Fibroblast of peridontal ligament (primary cell): ENCODE measurements at regions not wholly inside any gene's neighbourhood (a gene's known extent, or its start where the extent isn't known, plus 50 kb on each side); places are given as distances from the start of the nearest gene placed in this dataset.

Experiments used
- DNase-seq: peaks from one replicate; pipeline ENCODE4 v3.0.0-alpha.2; 2010; ENCODE audit errors: extremely low read depth

DNA sequence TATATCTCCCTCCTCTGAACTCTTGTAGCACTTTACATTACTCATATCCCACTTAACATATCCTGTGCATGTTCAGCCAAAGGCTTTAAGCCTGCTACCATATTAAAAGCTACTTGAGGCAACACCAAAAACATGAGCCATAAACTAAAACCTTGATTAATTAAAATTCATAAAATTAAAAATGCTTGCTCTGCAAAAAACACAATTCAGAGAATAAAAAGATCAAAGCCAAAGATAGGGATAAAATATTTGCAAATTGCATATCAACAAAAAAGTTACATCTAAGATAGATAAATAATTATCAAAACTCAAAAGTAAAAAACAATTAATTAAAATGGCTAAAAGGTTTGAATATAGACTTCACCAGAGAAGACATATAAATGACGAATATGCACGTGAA, 495.4 kb upstream of the PIK3C3 start:
- DNase-seq: no peak

GRCh38 chr18:41458376-41458775, 496.7 kb upstream of the PIK3C3 start:
- no peak for DNase-seq

DNA sequence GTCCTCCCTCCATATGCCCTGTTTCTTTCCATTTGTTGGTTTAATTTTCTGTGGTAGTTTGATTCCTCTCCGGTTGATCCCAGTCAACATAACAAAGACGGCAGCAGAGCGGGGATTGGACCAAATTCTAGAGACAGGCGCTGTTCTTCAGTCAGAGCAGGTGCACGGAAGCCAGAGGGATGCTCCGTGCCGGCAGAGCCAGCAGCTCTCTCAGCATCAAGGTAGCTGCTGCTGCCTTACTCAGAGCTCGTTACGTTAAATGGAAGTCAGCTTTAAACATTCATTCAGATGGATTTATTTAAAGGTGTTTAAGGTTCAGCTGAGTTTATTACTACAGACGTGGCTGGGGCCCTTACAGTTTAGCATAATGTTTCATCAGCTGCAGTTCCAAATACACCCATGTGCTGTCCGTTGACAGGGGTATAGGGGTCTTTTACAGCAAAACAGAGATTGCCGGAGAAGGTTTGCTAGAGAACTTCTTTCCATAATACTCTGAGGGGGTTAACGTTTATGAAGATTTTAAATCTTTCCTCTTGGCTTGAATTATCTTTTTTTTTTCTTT, 497.2 kb upstream of the PIK3C3 start:
- DNase-seq: no peak

DNA sequence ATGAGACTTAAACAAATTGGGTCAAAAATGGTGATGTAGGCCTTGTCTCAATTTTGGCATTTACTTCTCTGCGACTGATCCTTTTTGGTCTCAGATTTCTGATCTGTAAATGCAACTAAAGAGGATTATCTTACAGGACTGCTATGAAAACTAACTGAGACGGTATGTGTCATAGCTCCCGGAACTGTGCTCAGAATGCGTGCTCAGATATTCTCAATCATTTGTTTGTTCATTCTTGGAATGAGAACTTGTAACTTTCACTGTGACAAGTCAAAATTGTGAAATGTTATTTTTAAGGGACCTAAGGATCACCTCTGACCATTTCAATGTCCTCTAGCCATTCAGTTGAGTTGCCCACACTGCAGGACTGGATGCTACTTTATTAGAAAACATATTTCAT, 498.2 kb upstream of the PIK3C3 start:
- DNase-seq: peak; percentile 0

DNA sequence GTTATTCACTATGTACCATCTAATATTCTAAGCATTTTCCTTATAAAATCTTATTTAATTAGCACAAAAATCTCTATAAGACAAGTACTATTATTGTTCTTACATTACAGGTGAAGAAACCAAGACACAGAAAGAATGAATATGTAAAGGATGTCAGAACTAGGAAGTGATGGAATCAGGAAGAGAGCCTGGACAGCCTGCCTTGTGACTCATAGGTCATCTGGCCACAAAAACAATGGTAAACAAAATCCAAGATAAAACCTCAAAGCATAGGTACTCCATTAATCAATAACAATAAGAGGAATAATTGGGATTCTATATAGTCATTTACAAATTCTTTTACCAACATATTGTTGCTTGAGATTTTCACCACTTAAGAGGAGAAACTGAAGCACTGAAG, 505.4 kb upstream of the PIK3C3 start:
- no peak for DNase-seq

GRCh38 chr18:41444943-41445342, 510.1 kb upstream of the PIK3C3 start:
- DNase-seq: no peak

DNA sequence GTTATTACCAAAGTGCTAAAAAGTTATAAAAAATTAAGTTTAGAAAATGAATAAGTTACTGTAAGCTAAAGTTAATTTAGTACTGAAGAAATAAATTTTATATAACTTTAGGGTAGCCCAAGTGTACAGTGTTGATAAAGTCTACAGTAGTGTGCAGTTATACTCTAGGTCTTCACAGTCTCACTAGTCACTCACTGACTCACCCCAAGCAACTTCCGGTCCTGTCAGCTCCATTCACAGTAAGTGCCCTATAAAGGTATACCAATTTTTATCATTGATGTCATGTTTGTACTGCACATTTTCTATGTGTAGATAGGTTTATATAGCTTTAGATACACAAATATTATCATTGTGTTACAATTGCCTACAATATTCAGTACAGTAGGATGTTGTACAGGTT, 518.3 kb upstream of the PIK3C3 start:
- no peak for DNase-seq

DNA sequence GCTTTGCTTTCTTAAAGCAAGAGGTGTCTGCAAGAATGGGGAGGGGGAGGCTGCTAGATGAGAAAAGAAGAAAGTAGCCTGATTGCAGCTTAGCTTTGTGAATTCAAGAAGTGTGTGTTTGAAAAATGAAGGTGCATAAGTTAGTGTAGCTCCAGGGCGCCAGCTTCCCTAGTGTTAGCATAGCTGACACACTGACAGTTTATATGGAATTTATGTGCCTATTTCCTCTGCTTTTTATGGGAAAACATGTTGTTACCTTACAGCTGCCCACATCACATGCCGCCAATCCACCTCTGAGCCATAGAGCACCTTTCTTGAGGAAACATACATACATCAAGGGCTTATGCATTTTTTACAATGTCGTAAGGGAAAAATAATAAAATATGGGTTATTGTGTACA, 536.4 kb upstream of the PIK3C3 start:
- no peak for DNase-seq

- DNase-seq: no peak
Measured at GRCh38 chr18:41416044-41416443, 539.0 kb upstream of the PIK3C3 start.

- DNase-seq: no peak
Measured at GRCh38 chr18:41410006-41410405, 545.0 kb upstream of the PIK3C3 start.

- DNase-seq: no peak
Measured at GRCh38 chr18:41406834-41407233, 548.2 kb upstream of the PIK3C3 start.

DNA sequence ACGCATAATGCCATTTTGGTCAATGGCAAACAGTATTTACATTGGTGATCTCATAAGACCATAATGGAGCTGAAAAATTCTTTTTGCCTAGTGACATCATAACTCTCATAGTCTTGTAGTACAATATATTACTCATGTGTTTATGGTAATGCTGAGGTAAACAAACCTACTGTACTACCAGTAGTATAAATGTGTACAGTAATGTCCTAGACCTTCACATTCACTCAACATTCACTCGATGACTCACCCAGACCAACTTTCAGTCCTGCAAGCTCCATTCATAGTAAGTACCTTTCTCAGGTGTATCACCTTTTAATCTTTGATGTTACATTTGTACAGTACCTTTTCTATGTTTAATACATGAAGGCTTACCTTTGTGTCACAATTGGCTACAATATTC, 558.2 kb upstream of the PIK3C3 start:
- no peak for DNase-seq

- DNase-seq: no peak
Measured at GRCh38 chr18:41396211-41396610, 558.8 kb upstream of the PIK3C3 start.

- no peak for DNase-seq
Measured at GRCh38 chr18:41395695-41396094, 559.3 kb upstream of the PIK3C3 start.

DNA sequence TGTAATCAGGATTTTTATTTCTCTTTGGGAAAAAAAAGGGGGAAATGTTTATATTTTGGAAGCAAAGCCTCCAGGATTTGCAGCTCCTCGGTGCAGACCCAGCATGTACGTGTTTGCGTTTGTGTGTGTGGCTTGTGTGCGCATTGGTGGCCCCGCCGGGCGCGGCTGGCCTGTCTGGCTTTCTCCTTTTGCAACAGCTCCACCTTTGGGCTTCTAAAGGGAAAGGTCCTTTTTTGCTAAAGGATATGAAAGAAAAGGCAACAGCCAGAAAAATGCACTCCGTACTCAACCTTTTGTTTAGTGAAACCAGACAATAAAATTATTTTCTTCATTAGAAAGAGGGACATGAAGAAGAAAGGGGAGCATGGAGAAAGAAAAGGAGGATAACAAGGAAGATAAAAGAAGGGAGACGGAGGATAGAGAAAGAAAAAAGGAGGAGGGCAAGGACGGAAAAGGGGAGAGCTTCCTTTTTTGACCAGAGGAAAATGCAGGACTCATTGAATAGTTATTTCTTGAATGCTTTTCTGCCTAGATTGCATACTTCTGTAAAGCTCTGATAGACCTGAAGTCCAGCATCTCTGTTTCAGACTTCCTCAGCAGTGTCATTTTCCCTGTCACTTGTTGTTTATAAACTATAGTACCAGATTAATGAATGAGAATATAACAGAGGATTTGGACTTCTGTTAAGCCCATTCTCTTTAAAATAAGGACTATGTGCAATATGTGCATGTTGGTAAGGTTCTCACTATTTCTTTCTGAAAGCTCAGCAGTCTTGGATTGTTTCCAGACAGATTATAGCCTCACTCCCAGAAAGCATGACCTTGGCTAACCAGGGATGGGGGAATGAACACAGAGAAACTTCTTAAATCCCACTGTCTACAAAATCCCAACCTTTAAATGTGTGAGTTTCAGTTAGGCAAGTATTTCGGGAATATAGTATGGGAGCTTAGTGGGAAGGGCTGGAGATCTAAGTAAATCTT, 563.1 kb upstream of the PIK3C3 start:
- DNase-seq: peak; percentile 61

GRCh38 chr18:41390309-41390708, 564.7 kb upstream of the PIK3C3 start:
- DNase-seq: no peak

DNA sequence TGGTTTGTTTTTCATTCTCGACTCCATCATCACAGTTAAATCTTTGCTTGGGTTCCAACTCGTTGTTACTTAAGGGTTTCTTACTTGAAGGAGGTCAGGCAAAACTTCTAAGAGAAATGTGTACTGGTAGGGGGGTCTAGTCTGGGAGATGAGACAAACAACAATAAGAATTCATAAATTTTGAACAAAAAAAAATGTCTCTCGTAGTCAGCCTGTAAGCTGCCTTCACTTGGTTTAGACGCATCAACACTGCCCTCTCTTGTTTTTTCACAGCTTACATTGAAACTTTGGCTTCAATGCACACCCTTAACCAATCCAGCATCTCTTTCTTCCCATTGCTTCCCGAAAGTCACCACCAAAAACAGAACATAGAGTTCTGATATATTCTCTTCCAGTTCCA, 576.4 kb upstream of the PIK3C3 start:
- DNase-seq: peak; percentile 83

DNA sequence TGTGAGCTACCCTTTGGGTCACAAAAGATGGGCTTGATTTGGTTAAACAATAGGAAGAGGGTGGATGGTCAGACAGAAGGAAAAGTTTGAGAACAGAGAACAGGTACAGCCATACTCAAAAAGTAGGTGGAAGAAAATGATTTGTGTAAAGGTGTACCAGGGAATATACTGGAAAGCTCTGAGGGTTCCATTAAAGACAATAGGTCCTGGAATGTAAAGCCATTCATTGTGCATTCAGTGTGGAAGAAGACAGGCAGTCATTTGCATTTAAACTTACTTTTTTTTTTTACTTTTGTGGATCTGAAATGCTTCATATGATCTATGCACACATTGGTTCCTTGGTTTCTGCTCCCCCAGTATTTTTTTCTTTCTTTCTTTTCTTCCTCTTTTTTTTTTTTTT, 581.4 kb upstream of the PIK3C3 start:
- no peak for DNase-seq

- DNase-seq: no peak
Measured at GRCh38 chr18:41372046-41372665, 582.9 kb upstream of the PIK3C3 start.

- DNase-seq: peak; percentile 44
Measured at GRCh38 chr18:41371156-41372045, 583.6 kb upstream of the PIK3C3 start.

- no peak for DNase-seq
Measured at GRCh38 chr18:41370740-41371139, 584.3 kb upstream of the PIK3C3 start.

DNA sequence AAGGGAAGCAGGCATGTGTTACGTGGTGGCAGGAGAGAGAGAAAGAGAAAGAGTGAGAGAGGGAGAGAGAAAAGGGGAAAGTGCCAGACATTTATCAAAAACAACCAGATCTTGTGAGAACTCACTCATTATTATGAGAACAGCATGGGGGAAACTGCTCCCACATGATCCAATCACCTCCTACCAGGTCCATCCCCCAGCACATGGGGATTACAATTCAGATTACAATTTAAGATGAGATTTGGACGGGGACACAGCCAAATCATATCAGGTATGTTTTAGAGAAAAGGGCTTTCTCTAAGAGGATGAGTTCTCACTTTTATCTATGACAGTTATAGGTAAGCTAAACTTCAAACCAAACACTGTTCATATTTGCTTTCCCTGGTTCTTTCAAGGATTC, 597.3 kb upstream of the PIK3C3 start:
- no peak for DNase-seq
